Heart right ventricle (tissue), 16 donors: ENCODE measurements at regions not wholly inside any gene's neighbourhood (a gene's known extent, or its start where the extent isn't known, plus 50 kb on each side); places are given as distances from the start of the nearest gene placed in this dataset.

ENCODE experiments used
- ATAC-seq, 8 donors: fragments of 200-7000 bp; cut with Tn5 transposase; one replicate each; pipeline ENCODE4 v1.9.1; 2020; ENCODE audit warnings: mild to moderate bottlenecking in 8 of 8, moderate library complexity in 8 of 8, moderate number of reproducible peaks in 1 of 8
- DNase-seq, 2 donors: peaks; one replicate each; pipeline ENCODE4 v3.0.0-alpha.2; 2020
- H3K27ac ChIP-seq, 10 donors: fragments of 200-600 bp; sonication (generic) in 2 of 10; one replicate each; pipeline versions ENCODE4 v1.5.0 to v1.8.0; 2020 to 2022; ENCODE audit warnings: mild to moderate bottlenecking in 3 of 10
- H3K27me3 ChIP-seq, 7 donors: fragments of 200-600 bp; one replicate each; pipeline ENCODE4 v1.8.0; 2021 to 2022; ENCODE audit warnings: mild to moderate bottlenecking in 2 of 7
- H3K36me3 ChIP-seq, 9 donors: fragments of 200-600 bp; sonication (generic) in 1 of 9; one replicate each; pipeline versions ENCODE4 v1.5.0 to v1.8.0; 2020 to 2022; ENCODE audit warnings: mild to moderate bottlenecking in 2 of 9
- H3K4me1 ChIP-seq, 9 donors: fragments of 200-600 bp; sonication (generic) in 1 of 9; one replicate each; pipeline versions ENCODE4 v1.5.0 to v1.8.0; 2020 to 2022; ENCODE audit warnings: mild to moderate bottlenecking in 4 of 9
- H3K4me3 ChIP-seq, 10 donors: fragments of 200-600 bp; sonication (generic) in 2 of 10; one replicate each; pipeline versions ENCODE4 v1.5.0 to v1.8.0; 2020 to 2022; ENCODE audit warnings: mild to moderate bottlenecking in 7 of 10, moderate library complexity in 2 of 10
- H3K9me3 ChIP-seq, 11 donors: fragments of 200-600 bp in 10 of 11; sonication (generic) in 2 of 11; one replicate each; pipeline versions ENCODE4 v1.5.0 to v1.8.0; 2013 to 2022; ENCODE audit warnings: mild to moderate bottlenecking in 2 of 11, control low read depth in 1 of 11, moderate library complexity in 1 of 11
- CTCF ChIP-seq, 9 donors: fragments of 200-600 bp; sonication (generic) in 2 of 9; IDR thresholded peaks; one replicate each; pipeline versions ENCODE4 v1.5.0 to v1.8.0; 2021 to 2022; ENCODE audit warnings: antibody characterized with exemption in 9 of 9, mild to moderate bottlenecking in 5 of 9, moderate library complexity in 1 of 9
- WGBS, 2 donors: extraction: QIAGEN DNeasy Blood & Tissue Kit; methylation state at CpG; one replicate each; pipeline ENCODE4 v1.1.7; 2013; ENCODE audit warnings: inconsistent platforms in 1 of 2; 5-methylcytosine and 5-hydroxymethylcytosine counted together
- intact Hi-C, 10 donors: fragments of 100-400 bp; cut with DNase I; formaldehyde crosslinking; loops; one replicate each; pipeline versions ENCODE4 v1.11.1 to v1.14.2; 2022
- donor health status: Arrhythmogenic right ventricular cardiomyopathy.
- donor health status: ischemic (EF 13 %, LVEDD 7.1; RV severe dilation, severe dysfunction).
- donor health status: healthy with polysubstance abuse.
- donor health status: DM: no; HTN: yes; CAD: no.
- donor health status: DM: no; HTN: no; CAD: no.
- donor health status: ischemic (EF 25% LVEDD 6.9; RV normal size, moderate dysfunction).
- donor health status: ischemic (EF 25% LVEDD 5.7; RV mildly dilated, moderate dysfunction).
- donor health status: healthy.
- donor health status: DM: yes; HTN: yes; CAD: no.
- donor health status: Ischemic cardiomyopathy.
- donor health status: ischemic (EF 35%, LVEDD 5.7; RV mildly dilated, moderate dysfunction).
- donor health status: nonischemic (EF 11% LVEDD 7.7; RV severe dilation, severe dysfunction).
- donor health status: DM: yes; HTN: yes; CAD: no.
- donor health status: PGD.
- donor health status: ischemic (EF 29% LVEDD 5.4; RV normal size, mild dysfunction).
- donor health status: nonischemic (EF 23%, LVEDD 6.1; RV moderate dilation, normal function).

GRCh38 chr2:8534729-8535468 is 147.0 kb upstream of the ID2 start:
- peaks cover 0 to 16% (median 0%) of the 10 kb centered on the region in 11 donors for H3K9me3 ChIP-seq
- no peaks in the 10 kb centered on the region for H3K27me3 ChIP-seq
- WGBS, 2 donors = 63% methylated on average over 15 of the region's 15 CpGs
- H3K27ac ChIP-seq = peak overlapping the region in 9 of 10 donors; percentile 6 to 88 (median 60)
- intact Hi-C loops = loop anchor here in 1 of 10 donors (5.0 kb wide), 1 partner anchor 388 kb away; no protein-coding TSS in a partner anchor
- peak; percentile 61 to 95 (median 70) for ATAC-seq
- TF ChIP-seq CTCF (IDR thresholded peaks at IDR 0.05) = no peak
- H3K36me3 ChIP-seq = no peaks in the 10 kb centered on the region
- H3K4me1 ChIP-seq = peaks cover 8 to 61% (median 40%) of the 10 kb centered on the region in 9 donors
- peak; percentile 54 to 84 for DNase-seq
- peak overlapping the region in 1 of 10 donors; percentile 2 for H3K4me3 ChIP-seq

DNA sequence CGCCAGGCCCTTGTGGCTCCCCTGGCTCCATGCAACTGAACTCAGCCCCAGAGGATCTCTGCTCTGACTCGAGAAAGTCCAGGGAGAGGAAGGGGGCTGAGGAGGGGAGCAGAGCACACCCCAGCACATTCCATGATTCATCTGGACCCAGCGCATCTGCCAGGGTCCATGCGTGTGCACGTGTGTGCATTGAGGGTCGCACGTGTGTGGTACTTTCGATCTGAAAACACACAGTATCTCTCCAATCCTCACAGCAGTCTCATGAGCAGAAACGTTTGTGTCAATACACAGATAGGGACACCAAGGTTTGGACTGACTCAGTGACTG is 146.4 kb upstream of the ID2 start:
- ATAC-seq = no peak

GRCh38 chr2:8535821-8536685 is 145.8 kb upstream of the ID2 start:
- peak overlapping the region in 7 of 10 donors; percentile 40 to 88 (median 65) for H3K27ac ChIP-seq
- TF ChIP-seq CTCF (IDR thresholded peaks at IDR 0.05) = no peak
- intact Hi-C loops = loop anchor here in 1 of 10 donors (5.0 kb wide), 1 partner anchor 389 kb away; no protein-coding TSS in a partner anchor
- H3K36me3 ChIP-seq = no peaks in the 10 kb centered on the region
- 80 to 83% methylated on average over 19 of the region's 19 CpGs for WGBS, 2 donors
- H3K9me3 ChIP-seq = peaks cover 0 to 14% (median 0%) of the 10 kb centered on the region in 11 donors
- ATAC-seq (no peak), DNase-seq (no peak)
- no peaks in the 10 kb centered on the region for H3K27me3 ChIP-seq
- peaks cover 8 to 72% (median 48%) of the 10 kb centered on the region in 9 donors for H3K4me1 ChIP-seq
- H3K4me3 ChIP-seq = no peak overlapping the region

More for the DNA sequence above, 146.4 kb upstream of the ID2 start:
- Histone ChIP-seq H3K4me1 (peaks cover 8 to 66% (median 45%) of the 10 kb centered on the region in 9 donors), H3K4me3 (peak overlapping the region in 1 of 10 donors; percentile 2), H3K27ac (peak overlapping the region in 9 of 10 donors; percentile 6 to 88 (median 60)), H3K36me3 (no peaks in the 10 kb centered on the region), H3K9me3 (peaks cover 0 to 16% (median 0%) of the 10 kb centered on the region in 11 donors), H3K27me3 (no peaks in the 10 kb centered on the region)
- DNase-seq = no peak
- TF ChIP-seq CTCF (IDR thresholded peaks at IDR 0.05) = no peak
- 67 to 77% methylated on average over 9 of the region's 9 CpGs for WGBS, 2 donors
- intact Hi-C loops = loop anchor here in 1 of 10 donors (5.0 kb wide), 1 partner anchor 388 kb away; no protein-coding TSS in a partner anchor
